Immature natural killer cell (primary cell): ENCODE measurements at regions not wholly inside any gene's neighbourhood (a gene's known extent, or its start where the extent isn't known, plus 50 kb on each side); places are given as distances from the start of the nearest gene placed in this dataset.

ENCODE experiments used
- DNase-seq, 3 donors: peaks; one replicate each; pipeline ENCODE4 v3.0.0; 2022; ENCODE audit warnings: mixed read lengths in 1 of 3
- H3K27ac Mint-ChIP-seq, 6 donors: one replicate each; pipeline ENCODE4 v1.8.0; 2020; ENCODE audit warnings: mixed read lengths in 6 of 6, mild to moderate bottlenecking in 5 of 6, inconsistent platforms in 4 of 6, moderate library complexity in 3 of 6
- H3K27me3 Mint-ChIP-seq, 3 donors: one replicate each; pipeline ENCODE4 v1.8.0; 2020 to 2021; ENCODE audit warnings: low read depth in 3 of 3, mild to moderate bottlenecking in 3 of 3, mixed read lengths in 3 of 3, moderate library complexity in 3 of 3, inconsistent platforms in 1 of 3
- H3K36me3 Mint-ChIP-seq, 3 donors: one replicate each; pipeline ENCODE4 v1.8.0; 2020; ENCODE audit warnings: mixed read lengths in 3 of 3, inconsistent platforms in 2 of 3, mild to moderate bottlenecking in 2 of 3
- H3K4me1 Mint-ChIP-seq, 2 donors: one replicate each; pipeline ENCODE4 v1.8.0; 2020; ENCODE audit warnings: inconsistent platforms in 2 of 2, mild to moderate bottlenecking in 2 of 2, mixed read lengths in 2 of 2, moderate library complexity in 1 of 2
- H3K4me3 Mint-ChIP-seq, 5 donors: one replicate each; pipeline ENCODE4 v1.8.0; 2020; ENCODE audit warnings: mild to moderate bottlenecking in 5 of 5, mixed read lengths in 5 of 5, inconsistent platforms in 3 of 5, moderate library complexity in 3 of 5
- H3K9me3 Mint-ChIP-seq, 6 donors: one replicate each; pipeline ENCODE4 v1.8.0; 2020; ENCODE audit warnings: mild to moderate bottlenecking in 6 of 6, mixed read lengths in 6 of 6, inconsistent platforms in 4 of 6, moderate library complexity in 3 of 6

- no peaks in the 10 kb centered on the region for H3K4me1 Mint-ChIP-seq
- H3K9me3 Mint-ChIP-seq: no peaks in the 10 kb centered on the region
- H3K4me3 Mint-ChIP-seq: no peak overlapping the region
- H3K27ac Mint-ChIP-seq: no peak overlapping the region
- peaks cover 0 to 1% (median 0%) of the 10 kb centered on the region in 3 donors for H3K27me3 Mint-ChIP-seq
- no peak for DNase-seq
- H3K36me3 Mint-ChIP-seq: no peaks in the 10 kb centered on the region
Measured at GRCh38 chr3:30226601-30227151, 379.7 kb upstream of the TGFBR2 start.

- no peak overlapping the region for H3K4me3 Mint-ChIP-seq
- no peaks in the 10 kb centered on the region for H3K9me3 Mint-ChIP-seq
- H3K27ac Mint-ChIP-seq: no peak overlapping the region
- no peaks in the 10 kb centered on the region for H3K4me1 Mint-ChIP-seq
- H3K36me3 Mint-ChIP-seq: no peaks in the 10 kb centered on the region
- H3K27me3 Mint-ChIP-seq: peaks cover 0 to 1% (median 0%) of the 10 kb centered on the region in 3 donors
- DNase-seq: no peak
Measured at GRCh38 chr3:30227571-30228301, 378.7 kb upstream of the TGFBR2 start.

DNA sequence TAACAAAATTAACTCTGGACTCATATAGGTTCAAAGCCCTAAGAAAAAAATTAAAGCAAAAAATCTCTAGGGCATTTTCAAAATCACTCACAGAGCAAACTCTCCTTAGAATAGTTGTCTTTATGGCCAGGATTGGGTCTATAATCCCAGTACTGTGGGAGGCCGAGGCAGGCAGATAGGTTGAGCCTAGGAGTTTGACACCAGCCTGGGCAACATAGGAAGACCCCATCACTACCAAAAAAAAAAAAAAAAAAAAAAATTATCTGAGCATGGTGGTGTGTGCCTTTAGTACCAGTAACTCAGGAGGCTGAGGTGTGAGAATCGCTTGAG is 378.1 kb upstream of the TGFBR2 start:
- H3K27ac Mint-ChIP-seq: no peak overlapping the region
- no peak for DNase-seq
- H3K4me1 Mint-ChIP-seq: no peaks in the 10 kb centered on the region
- H3K4me3 Mint-ChIP-seq: no peak overlapping the region
- peaks cover 0 to 1% (median 0%) of the 10 kb centered on the region in 3 donors for H3K27me3 Mint-ChIP-seq
- no peaks in the 10 kb centered on the region for H3K9me3 Mint-ChIP-seq
- no peaks in the 10 kb centered on the region for H3K36me3 Mint-ChIP-seq

- Mint-ChIP-seq H3K4me1 (no peaks in the 10 kb centered on the region), H3K36me3 (no peaks in the 10 kb centered on the region), H3K27me3 (peaks cover 0 to 1% (median under 1%) of the 10 kb centered on the region in 3 donors), H3K9me3 (no peaks in the 10 kb centered on the region), H3K4me3 (no peak overlapping the region), H3K27ac (no peak overlapping the region)
- DNase-seq: no peak
Measured at GRCh38 chr3:30231277-30232141, 374.9 kb upstream of the TGFBR2 start.

DNA sequence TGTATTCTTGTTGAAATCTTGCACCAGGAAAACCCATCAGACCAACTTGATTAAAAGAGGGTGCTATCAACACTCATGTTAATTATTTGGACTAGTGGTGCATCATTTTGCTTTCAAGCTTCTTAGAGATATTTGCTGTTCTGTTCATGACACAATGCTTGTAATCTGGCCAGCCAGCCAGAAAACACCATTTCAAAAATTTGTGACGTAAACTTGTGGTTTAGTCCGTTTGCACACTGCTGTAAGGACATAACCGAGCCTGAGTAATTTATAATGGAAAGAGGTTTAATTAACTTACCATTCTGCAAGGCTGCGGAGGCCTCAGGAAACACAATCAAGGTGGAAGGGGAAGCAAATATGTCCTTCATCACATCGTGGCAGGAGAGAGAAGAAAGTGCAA is 374.3 kb upstream of the TGFBR2 start:
- peaks cover 0 to 3% (median 0%) of the 10 kb centered on the region in 6 donors for H3K9me3 Mint-ChIP-seq
- H3K4me3 Mint-ChIP-seq: no peak overlapping the region
- H3K27me3 Mint-ChIP-seq: peaks cover 0 to 2% (median 0%) of the 10 kb centered on the region in 3 donors
- H3K36me3 Mint-ChIP-seq: no peaks in the 10 kb centered on the region
- DNase-seq: no peak
- no peaks in the 10 kb centered on the region for H3K4me1 Mint-ChIP-seq
- no peak overlapping the region for H3K27ac Mint-ChIP-seq

DNA sequence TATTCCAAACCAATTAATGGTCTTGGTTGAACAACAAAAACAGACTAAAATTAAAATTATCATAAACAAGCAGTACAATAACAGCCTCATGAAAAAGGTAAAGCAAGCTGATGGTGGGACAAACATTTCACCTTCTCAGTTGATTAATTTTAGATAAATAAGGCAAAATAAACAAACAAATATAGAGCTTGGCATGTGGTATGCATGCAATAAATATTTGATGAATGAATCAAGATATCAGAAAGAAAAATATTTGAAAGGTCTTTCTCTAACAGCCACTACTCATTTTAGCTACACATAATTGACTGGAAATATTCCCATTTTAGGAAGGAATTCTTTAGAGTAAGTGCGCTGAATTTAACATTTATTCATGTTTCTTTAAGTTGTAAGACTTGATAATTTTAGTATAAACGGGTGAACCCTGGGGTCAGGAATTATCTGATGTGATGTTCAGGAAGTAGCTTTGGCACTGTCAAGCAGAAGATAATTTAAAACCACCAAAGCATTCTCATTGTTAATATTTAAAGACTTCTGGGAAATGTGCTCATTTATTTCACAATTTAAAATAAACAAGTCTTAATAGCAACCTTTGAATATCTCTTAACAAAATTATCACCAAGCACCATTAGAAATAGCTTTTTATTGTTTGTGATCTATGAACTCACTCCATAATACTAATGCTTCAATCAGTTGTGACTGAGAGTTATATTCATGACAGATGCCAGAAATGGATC is 372.3 kb upstream of the TGFBR2 start:
- H3K9me3 Mint-ChIP-seq: peaks cover 0 to 3% (median 0%) of the 10 kb centered on the region in 6 donors

DNA sequence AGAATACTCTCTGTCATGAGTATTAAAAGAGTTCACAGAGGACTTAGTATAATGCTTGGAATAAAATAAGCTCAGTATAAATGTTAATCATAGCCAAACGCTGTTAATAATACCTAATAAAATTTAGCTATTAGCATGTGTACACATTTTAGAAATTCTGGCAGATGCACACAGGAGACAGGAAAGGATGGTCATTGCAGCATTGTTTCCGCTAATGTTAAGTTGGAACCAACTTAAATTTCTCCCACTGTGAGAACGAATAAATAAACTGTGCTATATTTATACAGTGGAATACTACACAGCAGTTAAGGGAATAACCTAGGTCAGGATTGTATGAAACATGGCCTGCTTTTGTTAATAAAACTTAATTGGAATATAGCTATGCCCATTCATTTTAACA is 370.4 kb upstream of the TGFBR2 start:
- no peak overlapping the region for H3K27ac Mint-ChIP-seq
- peaks cover 0 to 4% (median 1%) of the 10 kb centered on the region in 3 donors for H3K27me3 Mint-ChIP-seq
- no peak overlapping the region for H3K4me3 Mint-ChIP-seq

More for the DNA sequence above, 372.3 kb upstream of the TGFBR2 start:
- no peak overlapping the region for H3K27ac Mint-ChIP-seq
- H3K4me1 Mint-ChIP-seq: no peaks in the 10 kb centered on the region
- H3K36me3 Mint-ChIP-seq: no peaks in the 10 kb centered on the region
- no peak for DNase-seq
- H3K4me3 Mint-ChIP-seq: no peak overlapping the region
- H3K27me3 Mint-ChIP-seq: peaks cover 0 to 2% (median 1%) of the 10 kb centered on the region in 3 donors

GRCh38 chr3:30241721-30242120 is 364.7 kb upstream of the TGFBR2 start:
- Mint-ChIP-seq H3K4me1 (no peaks in the 10 kb centered on the region), H3K36me3 (no peaks in the 10 kb centered on the region), H3K27ac (no peak overlapping the region), H3K27me3 (peaks cover 1 to 15% (median 4%) of the 10 kb centered on the region in 3 donors), H3K9me3 (peaks cover 0 to 2% (median 0%) of the 10 kb centered on the region in 6 donors), H3K4me3 (no peak overlapping the region)
- no peak for DNase-seq

More for the DNA sequence above, 370.4 kb upstream of the TGFBR2 start:
- Mint-ChIP-seq H3K9me3 (peaks cover 0 to 3% (median 0%) of the 10 kb centered on the region in 6 donors), H3K4me1 (no peaks in the 10 kb centered on the region), H3K36me3 (no peaks in the 10 kb centered on the region)
- DNase-seq: no peak

DNA sequence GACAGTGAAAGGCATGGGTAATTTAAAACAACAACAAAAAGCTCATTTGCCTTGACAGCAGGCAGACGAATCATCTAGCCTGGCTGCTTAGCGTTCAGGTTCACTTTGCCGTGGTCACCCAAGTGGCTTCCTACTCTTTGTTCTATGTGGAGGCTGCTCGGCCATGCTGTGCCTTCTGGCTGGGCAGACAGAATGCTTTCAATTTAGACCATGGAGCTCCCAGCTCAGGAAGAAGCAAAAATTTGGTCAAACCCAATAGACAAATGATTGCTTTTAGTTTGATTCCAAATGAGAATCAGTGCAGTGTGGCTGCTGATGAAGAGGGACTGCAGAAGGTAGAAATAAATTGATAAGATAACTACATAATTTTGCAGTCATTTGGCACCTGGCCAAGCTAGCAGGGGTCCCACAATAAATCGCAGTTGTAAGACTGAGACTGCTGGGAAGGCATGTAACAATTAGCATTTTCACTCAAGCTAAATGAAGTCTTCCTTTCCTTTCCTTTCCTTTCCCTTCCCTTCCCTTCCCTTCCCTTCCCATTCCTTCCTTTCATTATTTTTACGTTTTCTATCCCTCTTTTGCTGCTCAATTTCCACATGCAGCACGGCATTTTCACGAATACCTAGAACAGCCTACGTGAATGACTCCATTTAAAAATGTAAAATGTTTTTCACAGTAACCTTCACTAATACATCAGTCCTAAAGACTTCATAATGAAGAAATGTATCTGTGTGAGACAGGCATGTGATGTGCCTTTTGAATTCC is 360.4 kb upstream of the TGFBR2 start:
- peaks cover 0 to 13% (median 4%) of the 10 kb centered on the region in 3 donors for H3K27me3 Mint-ChIP-seq
- H3K27ac Mint-ChIP-seq: no peak overlapping the region

DNA sequence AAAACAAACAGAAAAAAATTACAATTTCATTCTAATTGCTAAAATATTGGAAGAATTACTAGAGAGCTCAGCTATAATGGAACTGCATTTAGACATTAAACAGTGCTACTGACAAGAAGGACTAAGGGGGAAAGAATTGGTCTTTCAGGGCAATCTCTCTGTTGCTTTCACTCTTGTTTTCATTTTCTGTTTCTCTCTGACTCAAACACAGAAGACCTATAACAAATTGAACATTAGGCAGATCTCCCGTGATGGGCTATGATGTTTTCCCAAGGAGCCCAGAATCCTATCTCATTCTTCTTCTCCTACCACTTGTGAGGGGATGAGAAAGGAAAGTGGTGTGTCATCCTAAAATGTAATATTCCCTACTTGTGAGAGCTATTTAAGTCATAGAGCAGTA is 358.0 kb upstream of the TGFBR2 start:
- no peak overlapping the region for H3K27ac Mint-ChIP-seq
- H3K4me3 Mint-ChIP-seq: no peak overlapping the region
- H3K36me3 Mint-ChIP-seq: no peaks in the 10 kb centered on the region
- no peak for DNase-seq
- H3K4me1 Mint-ChIP-seq: peaks cover 0 to 8% of the 10 kb centered on the region in 2 donors
- peaks cover 0 to 5% (median under 1%) of the 10 kb centered on the region in 3 donors for H3K27me3 Mint-ChIP-seq
- no peaks in the 10 kb centered on the region for H3K9me3 Mint-ChIP-seq

More for the DNA sequence above, 360.4 kb upstream of the TGFBR2 start:
- no peaks in the 10 kb centered on the region for H3K9me3 Mint-ChIP-seq
- peaks cover 0 to 8% of the 10 kb centered on the region in 2 donors for H3K4me1 Mint-ChIP-seq
- no peak for DNase-seq
- H3K4me3 Mint-ChIP-seq: no peak overlapping the region
- no peaks in the 10 kb centered on the region for H3K36me3 Mint-ChIP-seq

GRCh38 chr3:30252474-30252873 is 353.9 kb upstream of the TGFBR2 start:
- Mint-ChIP-seq H3K27me3 (peaks cover 0 to 1% (median 0%) of the 10 kb centered on the region in 3 donors), H3K27ac (no peak overlapping the region), H3K9me3 (no peaks in the 10 kb centered on the region), H3K36me3 (no peaks in the 10 kb centered on the region), H3K4me3 (no peak overlapping the region), H3K4me1 (peaks cover 0 to 8% of the 10 kb centered on the region in 2 donors)
- DNase-seq: no peak

DNA sequence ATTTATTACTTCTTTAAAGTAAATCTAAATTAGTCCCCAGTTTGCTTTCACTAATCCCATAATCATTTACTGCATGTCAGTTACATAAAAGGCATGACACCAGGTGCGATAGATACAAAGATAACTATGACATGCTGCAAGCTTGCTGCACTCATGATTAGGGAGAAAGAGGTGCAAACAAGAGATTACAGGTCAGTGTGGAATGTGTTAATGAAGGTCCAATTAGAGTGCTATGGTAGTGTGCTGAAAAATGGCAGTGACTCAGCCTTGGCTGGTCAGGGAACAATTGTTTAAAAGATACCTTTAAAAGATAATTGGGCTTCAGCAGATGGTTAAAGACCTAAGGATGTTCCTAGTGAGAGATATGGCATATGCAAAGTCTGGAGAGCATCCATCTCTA is 352.6 kb upstream of the TGFBR2 start:
- H3K27me3 Mint-ChIP-seq: peaks cover 0 to 1% (median 0%) of the 10 kb centered on the region in 3 donors
- H3K27ac Mint-ChIP-seq: no peak overlapping the region
- H3K4me3 Mint-ChIP-seq: no peak overlapping the region
- H3K9me3 Mint-ChIP-seq: no peaks in the 10 kb centered on the region
- DNase-seq: no peak
- H3K36me3 Mint-ChIP-seq: no peaks in the 10 kb centered on the region
- H3K4me1 Mint-ChIP-seq: no peaks in the 10 kb centered on the region

DNA sequence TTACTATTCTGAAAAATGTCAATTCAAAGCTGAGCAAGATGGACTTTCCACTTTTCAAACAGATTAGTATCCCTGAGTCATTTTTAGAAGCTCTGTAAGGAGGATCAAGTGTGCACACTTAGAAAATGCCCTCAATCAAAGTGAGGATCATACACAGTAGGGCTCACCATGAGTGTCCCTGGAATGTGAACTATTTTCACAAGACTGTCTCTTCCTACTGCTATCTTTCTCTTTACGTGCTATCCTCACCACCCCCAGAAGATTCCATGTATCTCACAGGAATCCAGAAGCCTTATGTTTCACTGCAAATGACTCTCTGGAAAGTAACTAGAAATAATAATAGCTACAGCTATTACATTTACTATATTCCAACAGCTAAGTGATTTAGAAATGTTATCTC is 349.9 kb upstream of the TGFBR2 start:
- H3K4me3 Mint-ChIP-seq: no peak overlapping the region
- H3K9me3 Mint-ChIP-seq: no peaks in the 10 kb centered on the region
- no peak for DNase-seq
- H3K27me3 Mint-ChIP-seq: peaks cover 1 to 5% (median 2%) of the 10 kb centered on the region in 3 donors
- no peaks in the 10 kb centered on the region for H3K4me1 Mint-ChIP-seq
- no peak overlapping the region for H3K27ac Mint-ChIP-seq
- no peaks in the 10 kb centered on the region for H3K36me3 Mint-ChIP-seq
